ENCODE measurements at regions not wholly inside any gene's neighbourhood (a gene's known extent, or its start where the extent isn't known, plus 50 kb on each side); places are given as distances from the start of the nearest gene placed in this dataset.

GRCh38 chr3:106783231-106783630 is 594.0 kb upstream of the CCDC54 start:
- no peaks in the 10 kb centered on the region for H3K9me3 ChIP-seq
- TF ChIP-seq RCOR1 (IDR thresholded peaks at IDR 0.05; ENCODE audit: low read length) (no peak), EZH2phosphoT487 (IDR thresholded peaks at IDR 0.05; ENCODE audit: borderline replicate concordance, low read depth) (no peak), TCF12 (IDR thresholded peaks at IDR 0.05) (no peak), ELF1 (IDR thresholded peaks at IDR 0.05) (no peak)
- TF ChIP-seq, protein P1, sequence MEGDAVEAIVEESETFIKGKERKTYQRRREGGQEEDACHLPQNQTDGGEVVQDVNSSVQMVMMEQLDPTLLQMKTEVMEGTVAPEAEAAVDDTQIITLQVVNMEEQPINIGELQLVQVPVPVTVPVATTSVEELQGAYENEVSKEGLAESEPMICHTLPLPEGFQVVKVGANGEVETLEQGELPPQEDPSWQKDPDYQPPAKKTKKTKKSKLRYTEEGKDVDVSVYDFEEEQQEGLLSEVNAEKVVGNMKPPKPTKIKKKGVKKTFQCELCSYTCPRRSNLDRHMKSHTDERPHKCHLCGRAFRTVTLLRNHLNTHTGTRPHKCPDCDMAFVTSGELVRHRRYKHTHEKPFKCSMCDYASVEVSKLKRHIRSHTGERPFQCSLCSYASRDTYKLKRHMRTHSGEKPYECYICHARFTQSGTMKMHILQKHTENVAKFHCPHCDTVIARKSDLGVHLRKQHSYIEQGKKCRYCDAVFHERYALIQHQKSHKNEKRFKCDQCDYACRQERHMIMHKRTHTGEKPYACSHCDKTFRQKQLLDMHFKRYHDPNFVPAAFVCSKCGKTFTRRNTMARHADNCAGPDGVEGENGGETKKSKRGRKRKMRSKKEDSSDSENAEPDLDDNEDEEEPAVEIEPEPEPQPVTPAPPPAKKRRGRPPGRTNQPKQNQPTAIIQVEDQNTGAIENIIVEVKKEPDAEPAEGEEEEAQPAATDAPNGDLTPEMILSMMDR (IDR thresholded peaks at IDR 0.05), result no peak
- TF ChIP-seq, protein P2, sequence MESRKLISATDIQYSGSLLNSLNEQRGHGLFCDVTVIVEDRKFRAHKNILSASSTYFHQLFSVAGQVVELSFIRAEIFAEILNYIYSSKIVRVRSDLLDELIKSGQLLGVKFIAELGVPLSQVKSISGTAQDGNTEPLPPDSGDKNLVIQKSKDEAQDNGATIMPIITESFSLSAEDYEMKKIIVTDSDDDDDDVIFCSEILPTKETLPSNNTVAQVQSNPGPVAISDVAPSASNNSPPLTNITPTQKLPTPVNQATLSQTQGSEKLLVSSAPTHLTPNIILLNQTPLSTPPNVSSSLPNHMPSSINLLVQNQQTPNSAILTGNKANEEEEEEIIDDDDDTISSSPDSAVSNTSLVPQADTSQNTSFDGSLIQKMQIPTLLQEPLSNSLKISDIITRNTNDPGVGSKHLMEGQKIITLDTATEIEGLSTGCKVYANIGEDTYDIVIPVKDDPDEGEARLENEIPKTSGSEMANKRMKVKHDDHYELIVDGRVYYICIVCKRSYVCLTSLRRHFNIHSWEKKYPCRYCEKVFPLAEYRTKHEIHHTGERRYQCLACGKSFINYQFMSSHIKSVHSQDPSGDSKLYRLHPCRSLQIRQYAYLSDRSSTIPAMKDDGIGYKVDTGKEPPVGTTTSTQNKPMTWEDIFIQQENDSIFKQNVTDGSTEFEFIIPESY (IDR thresholded peaks at IDR 0.05; ENCODE audit: borderline replicate concordance, low read depth), result no peak
- TF ChIP-seq, protein P3, sequence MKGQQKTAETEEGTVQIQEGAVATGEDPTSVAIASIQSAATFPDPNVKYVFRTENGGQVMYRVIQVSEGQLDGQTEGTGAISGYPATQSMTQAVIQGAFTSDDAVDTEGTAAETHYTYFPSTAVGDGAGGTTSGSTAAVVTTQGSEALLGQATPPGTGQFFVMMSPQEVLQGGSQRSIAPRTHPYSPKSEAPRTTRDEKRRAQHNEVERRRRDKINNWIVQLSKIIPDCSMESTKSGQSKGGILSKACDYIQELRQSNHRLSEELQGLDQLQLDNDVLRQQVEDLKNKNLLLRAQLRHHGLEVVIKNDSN (IDR thresholded peaks at IDR 0.05; ENCODE audit: borderline replicate concordance, low read depth), result no peak
- H3K4me2 ChIP-seq, result no peak overlapping the region
- H2AFZ ChIP-seq (ENCODE audit: low read depth), result no peak overlapping the region
- H3K4me1 ChIP-seq (ENCODE audit: control insufficient read depth in 1 of 2, insufficient read depth in 2 of 2, low read depth in 1 of 2, low read length in 1 of 2), result no peaks in the 10 kb centered on the region
- no peaks in the 10 kb centered on the region for H3K79me2 ChIP-seq (ENCODE audit: insufficient read depth)
- ChIA-PET CTCF (interaction anchor here (1.0 kb wide), 1 partner anchor 74 kb away, joined by 4 read pairs; no protein-coding TSS in a partner anchor), POLR2A (no interaction called here)
- no peak overlapping the region for H3K9ac ChIP-seq
- H3K9me2 ChIP-seq, result no peaks in the 10 kb centered on the region
- no peak overlapping the region for H3K4me3 ChIP-seq (ENCODE audit: low read depth in 2 of 2, low read length in 1 of 2)
- no peaks in the 10 kb centered on the region for H3F3A ChIP-seq (replicated peaks; ENCODE audit: insufficient read depth)
- DNase-seq, result no peak
- H3K27ac ChIP-seq (ENCODE audit: low read depth in 2 of 2, low read length in 1 of 2), result no peak overlapping the region
- H4K20me1 ChIP-seq (ENCODE audit: insufficient read depth), result no peaks in the 10 kb centered on the region
- H3K36me3 ChIP-seq (replicated peaks in 1 of 2; ENCODE audit: control insufficient read depth in 1 of 2, insufficient read depth in 2 of 2, low read length in 1 of 2), result no peaks in the 10 kb centered on the region
- H3K27me3 ChIP-seq (ENCODE audit: insufficient read depth), result no peaks in the 10 kb centered on the region

GRCh38 chr3:106789276-106789675 is 588.0 kb upstream of the CCDC54 start:
- H4K20me1 ChIP-seq (ENCODE audit: insufficient read depth), result no peaks in the 10 kb centered on the region
- no peaks in the 10 kb centered on the region for H3K36me3 ChIP-seq (replicated peaks in 1 of 2; ENCODE audit: control insufficient read depth in 1 of 2, insufficient read depth in 2 of 2, low read length in 1 of 2)
- H3K9me2 ChIP-seq, result no peaks in the 10 kb centered on the region
- H3K9me3 ChIP-seq, result 0 out of 2 replicates have a peak, but pooled peaks cover 5% of the 10 kb centered on the region
- H3K27me3 ChIP-seq (ENCODE audit: insufficient read depth), result no peaks in the 10 kb centered on the region
- H3K79me2 ChIP-seq (ENCODE audit: insufficient read depth), result no peaks in the 10 kb centered on the region; the same call in 1 of the 2 replicates
- TF ChIP-seq RCOR1 (IDR thresholded peaks at IDR 0.05; ENCODE audit: low read length), result no peak
- TF ChIP-seq, protein P4, sequence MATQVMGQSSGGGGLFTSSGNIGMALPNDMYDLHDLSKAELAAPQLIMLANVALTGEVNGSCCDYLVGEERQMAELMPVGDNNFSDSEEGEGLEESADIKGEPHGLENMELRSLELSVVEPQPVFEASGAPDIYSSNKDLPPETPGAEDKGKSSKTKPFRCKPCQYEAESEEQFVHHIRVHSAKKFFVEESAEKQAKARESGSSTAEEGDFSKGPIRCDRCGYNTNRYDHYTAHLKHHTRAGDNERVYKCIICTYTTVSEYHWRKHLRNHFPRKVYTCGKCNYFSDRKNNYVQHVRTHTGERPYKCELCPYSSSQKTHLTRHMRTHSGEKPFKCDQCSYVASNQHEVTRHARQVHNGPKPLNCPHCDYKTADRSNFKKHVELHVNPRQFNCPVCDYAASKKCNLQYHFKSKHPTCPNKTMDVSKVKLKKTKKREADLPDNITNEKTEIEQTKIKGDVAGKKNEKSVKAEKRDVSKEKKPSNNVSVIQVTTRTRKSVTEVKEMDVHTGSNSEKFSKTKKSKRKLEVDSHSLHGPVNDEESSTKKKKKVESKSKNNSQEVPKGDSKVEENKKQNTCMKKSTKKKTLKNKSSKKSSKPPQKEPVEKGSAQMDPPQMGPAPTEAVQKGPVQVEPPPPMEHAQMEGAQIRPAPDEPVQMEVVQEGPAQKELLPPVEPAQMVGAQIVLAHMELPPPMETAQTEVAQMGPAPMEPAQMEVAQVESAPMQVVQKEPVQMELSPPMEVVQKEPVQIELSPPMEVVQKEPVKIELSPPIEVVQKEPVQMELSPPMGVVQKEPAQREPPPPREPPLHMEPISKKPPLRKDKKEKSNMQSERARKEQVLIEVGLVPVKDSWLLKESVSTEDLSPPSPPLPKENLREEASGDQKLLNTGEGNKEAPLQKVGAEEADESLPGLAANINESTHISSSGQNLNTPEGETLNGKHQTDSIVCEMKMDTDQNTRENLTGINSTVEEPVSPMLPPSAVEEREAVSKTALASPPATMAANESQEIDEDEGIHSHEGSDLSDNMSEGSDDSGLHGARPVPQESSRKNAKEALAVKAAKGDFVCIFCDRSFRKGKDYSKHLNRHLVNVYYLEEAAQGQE (IDR thresholded peaks at IDR 0.05; ENCODE audit: low read depth, low read length), result no peak
- no peak for TF ChIP-seq EZH2phosphoT487 (IDR thresholded peaks at IDR 0.05; ENCODE audit: borderline replicate concordance, low read depth)
- no peak for TF ChIP-seq POLR2AphosphoS5 (IDR thresholded peaks at IDR 0.05; ENCODE audit: low read depth, low read length)
- no peak for TF ChIP-seq YY1 (IDR thresholded peaks at IDR 0.05; ENCODE audit: low read depth)
- ChIA-PET POLR2A (no interaction called here), CTCF (no interaction called here)
- no peak overlapping the region for H3K9ac ChIP-seq
- DNase-seq, result no peak
- H3K4me3 ChIP-seq (ENCODE audit: low read depth in 2 of 2, low read length in 1 of 2), result no peak overlapping the region
- H2AFZ ChIP-seq (ENCODE audit: low read depth), result no peak overlapping the region; the same call in 1 of the 2 replicates
- H3K27ac ChIP-seq (ENCODE audit: low read depth in 2 of 2, low read length in 1 of 2), result no peak overlapping the region
- peaks cover 0 to 5% of the 10 kb centered on the region in 2 experiments; a peak in 1 of 4 replicates for H3K4me1 ChIP-seq (ENCODE audit: control insufficient read depth in 1 of 2, insufficient read depth in 2 of 2, low read depth in 1 of 2, low read length in 1 of 2)
- H3F3A ChIP-seq (replicated peaks; ENCODE audit: insufficient read depth), result no peaks in the 10 kb centered on the region
- H3K4me2 ChIP-seq, result no peak overlapping the region
- WGBS (ENCODE audit: low lambda C conversion rate), result 78% methylated on average over 4 of the region's 4 CpGs

Data from SK-N-SH (cell line).